LNCAP (cell line): ENCODE measurements at regions not wholly inside any gene's neighbourhood (a gene's known extent, or its start where the extent isn't known, plus 50 kb on each side); places are given as distances from the start of the nearest gene placed in this dataset.

ENCODE experiments used
- CTCF ChIP-seq: fragments of 450-650 bp; IDR thresholded peaks from 2 replicates; pipeline ENCODE4 v1.5.1; 2017; ENCODE audit warnings: mild to moderate bottlenecking

DNA sequence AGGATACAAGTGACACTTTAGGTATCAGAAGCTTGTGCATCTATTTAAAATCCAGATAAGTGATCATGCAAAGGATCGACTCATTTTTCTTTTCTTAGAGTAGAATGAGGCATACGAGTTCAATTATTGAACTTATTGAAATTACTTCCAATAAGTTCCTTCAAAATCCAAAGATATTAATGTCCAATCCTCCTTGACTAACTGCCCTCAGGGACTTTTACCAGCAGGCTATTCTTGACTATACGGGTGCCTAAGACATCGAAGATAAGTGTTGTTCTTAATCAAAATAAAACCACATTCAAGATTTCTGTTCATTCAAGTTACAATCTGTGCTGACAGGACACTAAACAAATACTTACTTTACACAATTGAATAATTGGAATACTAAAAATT is 74.5 kb upstream of the SP4 start:
- no peak for TF ChIP-seq CTCF

DNA sequence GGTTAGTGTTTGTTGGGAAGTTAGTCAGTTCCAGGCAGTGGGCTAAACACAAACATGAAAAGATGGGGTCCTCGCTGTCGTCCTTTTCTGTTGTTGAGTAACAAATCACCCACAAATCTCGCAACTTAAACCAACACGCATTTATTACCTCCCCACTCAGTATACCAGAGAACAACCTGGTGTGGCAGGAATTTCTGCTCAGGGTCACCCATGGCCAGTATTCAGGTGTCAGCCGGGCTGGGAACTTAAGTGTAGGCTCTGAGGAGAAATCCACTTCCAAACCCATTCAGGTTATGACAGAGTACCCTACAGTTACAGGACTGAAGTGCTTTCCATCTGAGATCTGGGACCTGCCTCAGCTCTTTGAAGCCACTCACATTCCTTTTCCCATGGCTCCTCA is 73.6 kb upstream of the SP4 start:
- no peak for TF ChIP-seq CTCF

DNA sequence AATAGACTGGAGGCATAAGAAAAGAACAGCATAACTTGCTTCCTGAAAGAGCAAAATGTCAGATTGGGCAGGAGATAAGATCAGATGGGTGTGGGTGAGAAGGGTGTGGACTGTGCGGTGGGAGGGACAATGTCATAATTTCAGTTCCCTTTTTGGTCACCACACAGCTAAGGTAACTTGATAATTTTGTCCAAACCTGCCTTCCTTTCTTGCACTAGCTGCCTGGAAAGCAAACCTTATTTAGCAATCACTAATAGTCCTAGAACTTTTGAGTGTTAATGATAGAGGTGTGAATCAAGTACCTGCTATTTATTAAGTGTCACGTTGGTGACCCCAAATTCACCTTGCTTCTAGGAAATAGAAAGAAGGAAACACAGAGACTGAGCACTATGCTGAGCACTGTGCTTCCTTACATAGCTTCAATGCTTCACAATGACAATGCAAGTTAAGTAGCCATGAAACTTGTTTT is 72.4 kb upstream of the SP4 start:
- no peak for TF ChIP-seq CTCF

GRCh38 chr7:21356616-21357015 is 71.3 kb upstream of the SP4 start:
- TF ChIP-seq CTCF = no peak

DNA sequence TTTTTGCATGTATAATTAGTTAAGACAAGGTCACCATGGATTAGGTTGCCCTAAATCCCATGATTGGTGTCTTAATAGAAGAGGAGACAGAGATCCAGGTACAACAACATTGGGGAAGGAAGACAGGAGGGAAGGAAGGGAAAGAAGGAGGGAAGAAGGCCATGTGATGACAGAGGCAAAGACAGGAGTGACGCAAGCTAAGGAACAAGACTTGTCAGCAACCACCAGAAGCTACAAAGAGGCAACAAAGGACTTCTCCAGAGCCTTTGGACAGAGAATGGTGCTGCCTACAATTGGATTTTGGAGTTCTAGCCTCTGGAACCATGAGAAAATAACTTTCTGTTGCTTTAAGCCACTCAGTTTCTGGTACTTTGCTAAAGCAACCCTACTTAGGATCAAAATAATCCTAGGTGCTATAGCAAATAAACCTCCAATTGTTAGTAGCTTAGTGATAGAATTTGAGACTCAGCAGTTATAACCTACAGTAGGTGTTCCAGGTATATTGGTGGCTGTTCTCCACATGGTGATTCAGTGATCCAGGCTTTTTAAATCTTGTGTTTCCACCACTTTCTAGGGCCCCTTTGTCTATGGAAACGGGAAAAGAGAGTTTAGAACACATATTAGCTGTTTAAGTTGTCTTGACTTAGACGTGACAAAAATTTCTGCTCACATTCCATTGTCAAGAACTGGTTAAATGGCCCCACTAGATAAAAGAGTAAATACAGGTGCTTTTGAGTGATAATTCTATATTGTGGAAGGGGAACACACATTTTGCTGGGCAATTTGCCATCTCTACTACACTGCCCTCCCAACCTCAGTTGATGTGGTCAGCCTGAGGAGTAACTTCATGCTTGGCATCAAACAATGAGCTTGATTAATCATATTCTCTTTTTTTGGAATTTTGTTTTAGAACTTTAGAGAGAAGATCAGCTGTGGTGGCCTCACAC is 70.5 kb upstream of the SP4 start:
- no peak for TF ChIP-seq CTCF

- no peak for TF ChIP-seq CTCF
Measured at GRCh38 chr7:21358648-21359047, 69.2 kb upstream of the SP4 start.

- TF ChIP-seq CTCF = no peak
Measured at GRCh38 chr7:21359163-21359562, 68.7 kb upstream of the SP4 start.
